SU-DHL-6 (cell line): ENCODE measurements at regions not wholly inside any gene's neighbourhood (a gene's known extent, or its start where the extent isn't known, plus 50 kb on each side); places are given as distances from the start of the nearest gene placed in this dataset.

Experiments
- H2AFZ ChIP-seq: fragments of 200-600 bp; sonication (generic); 2 replicates; pipeline ENCODE4 v1.6.1; 2014; ENCODE audit warnings: low read depth, mild to moderate bottlenecking, moderate library complexity, mixed read lengths, antibody characterized with exemption, low read length; ENCODE audit not compliant: severe bottlenecking
- H3F3A ChIP-seq: fragments of 200-600 bp; shearing (Covaris generic); 2 replicates; pipeline ENCODE4 v1.6.0; 2016; ENCODE audit warnings: antibody characterized with exemption, mild to moderate bottlenecking; ENCODE audit not compliant: insufficient read depth
- H3K27ac ChIP-seq: fragments of 200-600 bp; sonication (generic); 2 replicates; pipeline ENCODE4 v1.5.1; 2016; ENCODE audit warnings: low read depth, mild to moderate bottlenecking, low read length, moderate library complexity, mixed read lengths
- H3K27me3 ChIP-seq: fragments of 200-600 bp; sonication (generic), shearing (Covaris generic); 2 replicates; pipeline ENCODE4 v1.6.0; 2014; ENCODE audit warnings: mild to moderate bottlenecking, low read length
- H3K36me3 ChIP-seq: fragments of 200-600 bp; sonication (generic); 2 replicates; pipeline ENCODE4 v1.6.1; 2014; ENCODE audit warnings: mild to moderate bottlenecking, low read length, mixed read lengths
- H3K4me2 ChIP-seq: fragments of 300-600, 200-600 bp; shearing (Covaris generic), sonication (generic); 2 replicates; pipeline ENCODE4 v1.6.0; 2014; ENCODE audit warnings: low read length, low read depth, mild to moderate bottlenecking; ENCODE audit not compliant: poor library complexity, severe bottlenecking
- H3K4me3 ChIP-seq: fragments of 200-600 bp; sonication (generic); 2 replicates; pipeline ENCODE4 v1.5.1; 2014; ENCODE audit warnings: antibody characterized with exemption, low read length, mild to moderate bottlenecking, mixed read lengths; ENCODE audit not compliant: insufficient read depth, poor library complexity, severe bottlenecking
- H3K79me2 ChIP-seq: fragments of 200-600 bp; sonication (generic); 2 replicates; pipeline ENCODE4 v1.6.1; 2014; ENCODE audit warnings: mild to moderate bottlenecking, low read length, moderate library complexity; ENCODE audit not compliant: insufficient read depth
- H3K9ac ChIP-seq: fragments of 200-600 bp; sonication (generic); 2 replicates; pipeline ENCODE4 v1.7.0; 2014; ENCODE audit warnings: mild to moderate bottlenecking, low read length
- H3K9me2 ChIP-seq: fragments of 200-600 bp; sonication (generic); replicated peaks from 2 replicates; pipeline ENCODE4 v1.6.1; 2014; ENCODE audit warnings: low read length; ENCODE audit not compliant: insufficient read depth
- H3K9me3 ChIP-seq: fragments of 200-600 bp; sonication (generic); 2 replicates; pipeline ENCODE4 v1.6.1; 2014; ENCODE audit warnings: low read length, mixed read lengths; ENCODE audit not compliant: insufficient read depth
- H4K20me1 ChIP-seq: fragments of 200-600 bp; sonication (generic); 2 replicates; pipeline ENCODE4 v1.6.1; 2014; ENCODE audit warnings: low read depth, mild to moderate bottlenecking, antibody characterized with exemption, low read length, moderate library complexity, mixed read lengths
- CTCF ChIP-seq: fragments of 200-600 bp; sonication (generic); IDR thresholded peaks from one replicate; pipeline ENCODE4 v1.5.1; 2017; ENCODE audit warnings: antibody characterized with exemption, mild to moderate bottlenecking, low read length, moderate library complexity; ENCODE audit not compliant: insufficient read depth, poor library complexity, severe bottlenecking
- EZH2phosphoT487 ChIP-seq: fragments of 200-600 bp; sonication (generic), shearing (Covaris generic); conservative IDR thresholded peaks from 2 replicates; pipeline ENCODE4 v1.6.1; 2018; ENCODE audit warnings: mild to moderate bottlenecking, antibody characterized with exemption, low read length, moderate library complexity, mixed read lengths

GRCh38 chr10:130935128-130935439 lies 376.4 kb downstream of the TCERG1L start:
- Histone ChIP-seq H3K4me2 (no peak overlapping the region), H3K27me3 (no peaks in the 10 kb centered on the region), H3K9ac (no peak overlapping the region), H3K9me2 (no peaks in the 10 kb centered on the region), H3K27ac (no peak overlapping the region), H3K4me3 (no peak overlapping the region), H3K36me3 (no peaks in the 10 kb centered on the region), H3K79me2 (no peaks in the 10 kb centered on the region), H2AFZ (no peak overlapping the region), H3K9me3 (no peaks in the 10 kb centered on the region), H4K20me1 (no peaks in the 10 kb centered on the region), H3F3A (no peaks in the 10 kb centered on the region)
- TF ChIP-seq CTCF (no peak), EZH2phosphoT487 (no peak)

- H3K9me3 ChIP-seq = no peaks in the 10 kb centered on the region
- no peaks in the 10 kb centered on the region for H3K9me2 ChIP-seq
- no peak overlapping the region for H3K4me3 ChIP-seq
- no peaks in the 10 kb centered on the region for H3K79me2 ChIP-seq
- no peaks in the 10 kb centered on the region for H3F3A ChIP-seq
- no peak overlapping the region for H3K9ac ChIP-seq
- H3K36me3 ChIP-seq = no peaks in the 10 kb centered on the region
- no peaks in the 10 kb centered on the region for H3K27me3 ChIP-seq
- no peaks in the 10 kb centered on the region for H4K20me1 ChIP-seq
- TF ChIP-seq EZH2phosphoT487 (no peak), CTCF (no peak)
- no peak overlapping the region for H3K4me2 ChIP-seq
- no peak overlapping the region for H2AFZ ChIP-seq
- H3K27ac ChIP-seq = no peak overlapping the region
Measured at GRCh38 chr10:130935897-130936550, 375.5 kb downstream of the TCERG1L start.

GRCh38 chr10:130936851-130937250 lies 374.7 kb downstream of the TCERG1L start:
- Histone ChIP-seq H2AFZ (no peak overlapping the region), H3K27me3 (no peaks in the 10 kb centered on the region), H3K79me2 (no peaks in the 10 kb centered on the region), H3K9me3 (no peaks in the 10 kb centered on the region), H3K4me2 (no peak overlapping the region), H3F3A (no peaks in the 10 kb centered on the region), H3K9me2 (no peaks in the 10 kb centered on the region), H3K27ac (no peak overlapping the region), H3K36me3 (no peaks in the 10 kb centered on the region), H3K9ac (no peak overlapping the region), H4K20me1 (no peaks in the 10 kb centered on the region), H3K4me3 (no peak overlapping the region)
- TF ChIP-seq CTCF = no peak
- no peak for TF ChIP-seq EZH2phosphoT487
